GM18873 (cell line): ENCODE measurements at regions not wholly inside any gene's neighbourhood (a gene's known extent, or its start where the extent isn't known, plus 50 kb on each side); places are given as distances from the start of the nearest gene placed in this dataset.
"Not testable (repeated sequence)": the region's sequence is repeated elsewhere in the genome, so short reads cannot be mapped to it uniquely, and the experiment has no call there.

Experiments used
- ATAC-seq: cut with Tn5 transposase; IDR thresholded peaks from one replicate; pipeline ENCODE4 v1.9.1; 2021; ENCODE audit warnings: mild to moderate bottlenecking, moderate library complexity, moderate number of reproducible peaks; ENCODE audit not compliant: unreplicated experiment, low FRiP score

DNA sequence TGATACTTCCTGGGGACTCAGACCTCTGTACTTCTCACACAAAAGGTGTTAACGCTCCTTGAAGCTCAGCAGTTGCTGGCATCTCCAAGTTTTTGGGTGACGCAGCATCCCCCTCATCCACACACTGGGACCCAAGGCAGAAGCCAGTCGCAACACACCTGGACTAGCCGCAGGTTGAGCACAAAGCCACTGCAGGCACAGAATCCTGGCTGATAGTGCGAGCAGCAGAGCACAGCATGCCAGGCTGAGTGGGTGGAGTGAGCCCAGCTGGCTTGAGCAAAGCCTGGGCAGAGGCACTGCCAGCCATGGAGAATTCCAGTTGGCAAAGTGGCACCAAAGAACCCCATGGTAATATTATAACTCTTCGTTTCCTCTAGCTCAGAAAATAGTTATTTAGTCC, 873.2 kb upstream of the NDST4 start:
- no peak for ATAC-seq

DNA sequence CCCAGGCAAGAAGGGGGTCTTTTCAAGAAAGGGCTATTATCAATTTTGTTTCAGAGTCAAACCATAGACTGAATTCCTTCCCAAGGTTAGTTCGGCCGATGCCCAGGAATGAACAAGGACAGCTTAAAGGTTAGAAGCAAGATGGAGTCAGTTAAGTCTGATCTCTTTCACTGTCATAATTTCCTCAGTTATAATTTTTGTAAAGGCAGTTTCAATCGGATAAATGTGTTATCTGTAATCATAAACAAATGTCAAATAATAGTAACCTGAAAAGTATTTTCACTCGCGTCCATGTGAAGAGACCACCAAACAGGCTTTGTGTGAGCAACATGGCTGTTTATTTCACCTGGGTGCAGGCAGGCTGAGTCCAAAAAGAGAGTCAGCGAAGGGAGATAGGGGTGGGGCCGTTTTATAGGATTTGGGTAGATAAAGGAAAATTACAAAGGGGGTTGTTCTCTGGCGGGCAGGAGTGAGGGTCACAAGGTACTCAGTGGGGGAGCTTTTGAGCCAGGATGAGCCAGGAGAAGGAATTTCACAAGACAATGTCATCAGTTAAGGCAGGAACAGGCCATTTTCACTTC, 862.1 kb upstream of the NDST4 start:
- not testable (repeated sequence) for ATAC-seq

DNA sequence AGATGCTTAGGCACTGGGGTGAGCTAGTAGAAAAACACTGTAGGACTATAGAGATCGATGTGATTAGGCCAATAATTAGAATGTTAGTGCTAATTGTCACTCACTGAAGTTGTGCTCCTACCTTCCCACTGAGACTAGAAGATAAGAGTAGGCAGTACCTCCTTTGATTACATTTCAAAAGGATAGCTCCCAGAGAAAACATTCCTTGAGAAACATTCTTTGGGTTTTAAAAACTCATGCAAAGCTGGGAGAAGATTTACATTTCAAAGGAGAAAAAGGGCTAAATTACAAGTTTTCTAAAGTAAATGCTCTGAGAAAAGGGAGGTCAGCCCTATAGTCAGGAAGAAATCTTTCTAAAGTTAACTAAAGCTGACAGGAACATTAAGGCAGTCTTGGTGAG, 860.3 kb upstream of the NDST4 start:
- no peak for ATAC-seq

DNA sequence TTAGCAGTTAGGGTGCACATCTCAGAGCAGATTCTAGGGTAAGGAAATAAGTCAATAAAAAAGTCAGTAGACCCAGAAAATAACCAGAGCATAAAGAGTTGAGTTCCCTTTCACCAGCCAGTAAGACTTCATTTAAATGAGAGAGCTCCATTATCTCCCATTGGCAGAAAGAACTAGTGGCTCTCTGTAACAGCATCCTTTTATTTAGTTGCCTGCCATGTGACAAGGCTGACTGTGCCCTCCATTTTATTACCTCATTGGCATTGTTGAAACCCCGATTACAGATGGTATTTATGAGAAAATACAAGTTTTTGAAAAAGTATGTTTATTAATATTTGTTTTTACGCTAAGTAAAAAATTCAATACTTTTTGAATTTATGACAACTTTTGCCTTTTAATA, 859.5 kb upstream of the NDST4 start:
- ATAC-seq = no peak

DNA sequence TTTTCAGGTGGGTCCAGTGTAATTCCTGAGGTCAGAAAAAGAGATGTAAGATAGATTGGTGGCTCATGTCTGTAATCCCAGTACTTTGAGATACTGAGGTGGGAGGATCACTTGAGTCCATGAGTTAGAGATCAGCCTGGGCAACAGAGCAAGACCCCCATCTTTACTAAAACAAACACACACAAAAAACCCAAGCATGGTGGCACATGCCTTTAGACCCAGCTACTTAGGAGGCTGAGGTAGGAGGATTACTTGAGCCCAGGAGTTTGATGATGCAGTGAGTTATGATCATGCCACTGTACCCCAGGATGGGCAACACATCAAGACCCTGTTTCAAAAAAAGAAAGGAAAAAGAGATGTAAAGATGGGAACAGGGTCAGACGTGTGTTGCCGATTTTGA, 857.4 kb upstream of the NDST4 start:
- no peak for ATAC-seq

DNA sequence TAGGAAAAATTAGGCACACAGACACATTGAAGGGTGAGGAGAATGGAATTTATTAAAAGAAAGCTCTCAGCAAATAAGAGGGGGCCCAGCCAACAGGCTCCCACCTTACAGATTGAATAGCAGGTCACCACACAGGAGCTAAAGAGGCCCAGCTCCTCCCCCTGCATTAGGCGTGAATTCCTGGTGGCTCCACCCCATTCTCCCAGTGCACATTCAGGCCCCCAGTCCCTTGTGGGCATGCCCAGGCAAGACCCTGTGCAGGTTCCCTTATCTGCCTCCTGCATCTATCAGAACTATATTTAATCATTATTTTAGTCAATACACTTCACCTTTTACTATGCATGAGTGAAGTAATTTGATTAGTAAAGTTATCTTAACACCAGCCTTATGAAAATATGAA, 856.3 kb upstream of the NDST4 start:
- ATAC-seq = no peak

DNA sequence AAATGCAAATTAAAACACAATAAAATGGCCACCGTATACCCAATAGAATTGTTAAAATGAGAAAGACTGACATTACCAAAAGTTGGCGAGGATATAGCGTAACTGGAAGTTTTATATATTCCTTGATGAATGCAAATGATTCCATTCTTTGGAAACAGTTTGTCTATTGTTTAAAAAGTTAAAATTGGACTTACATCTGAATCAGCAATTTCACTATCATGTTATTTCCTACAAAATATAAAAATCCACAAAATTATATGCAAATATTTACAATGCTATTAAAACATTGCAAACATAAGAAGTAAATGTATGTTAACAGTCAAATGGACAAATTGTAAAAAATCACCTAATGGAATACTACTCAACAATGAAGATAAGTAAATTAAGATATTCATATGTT, 852.2 kb upstream of the NDST4 start:
- ATAC-seq = no peak

DNA sequence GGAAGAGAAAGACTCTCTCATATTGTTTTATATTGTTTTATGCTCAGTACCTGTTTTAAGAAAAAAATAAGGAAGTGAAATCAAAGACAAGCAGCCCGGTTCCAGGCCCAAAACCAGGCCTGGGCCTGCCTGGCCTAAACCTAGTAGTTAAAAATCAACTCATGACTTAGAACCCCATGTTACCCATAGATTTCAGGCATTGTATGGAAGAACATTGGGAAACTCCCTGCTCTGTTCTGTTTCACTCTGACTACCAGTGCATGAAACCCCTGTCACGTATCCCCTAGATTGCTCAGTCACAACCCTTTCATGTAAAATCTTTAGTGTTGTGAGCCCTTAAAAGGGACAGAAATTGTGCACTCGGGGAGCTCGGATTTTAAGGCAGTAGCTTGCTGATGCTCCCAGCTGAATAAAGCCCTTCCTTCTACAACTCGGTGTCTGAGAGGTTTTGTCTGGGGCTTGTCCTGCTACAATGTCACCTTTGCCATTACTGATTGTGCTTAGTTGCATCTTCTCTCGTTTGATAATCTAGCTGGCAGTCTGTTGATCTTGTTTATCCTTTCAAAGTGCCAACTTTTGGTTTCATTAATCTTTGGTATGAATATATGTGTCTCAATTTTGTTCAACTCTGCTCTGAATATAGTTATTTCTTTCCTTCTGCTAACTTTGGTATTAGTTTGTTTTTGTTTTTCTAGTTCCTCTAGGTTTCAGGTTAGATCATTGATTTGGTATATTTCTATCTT, 842.8 kb upstream of the NDST4 start:
- ATAC-seq = not testable (repeated sequence)

DNA sequence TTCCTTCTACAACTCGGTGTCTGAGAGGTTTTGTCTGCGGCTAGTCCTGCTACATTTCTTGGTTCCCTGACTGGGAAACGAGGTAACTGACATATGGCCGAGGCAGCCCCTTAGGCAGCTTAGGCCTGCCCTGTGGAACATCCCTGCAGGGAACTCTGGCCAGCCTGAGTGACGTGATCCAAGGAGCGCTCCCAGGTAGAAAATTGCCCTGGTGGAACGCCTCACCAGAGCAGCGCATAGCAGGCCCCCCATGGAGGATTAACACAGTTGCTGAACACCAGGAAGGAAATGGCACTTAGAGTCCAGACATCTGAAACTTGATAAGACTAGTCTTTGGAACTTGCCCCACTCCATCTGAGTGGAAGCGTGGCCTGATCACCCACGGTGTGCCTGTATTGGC, 837.4 kb upstream of the NDST4 start:
- no peak for ATAC-seq

DNA sequence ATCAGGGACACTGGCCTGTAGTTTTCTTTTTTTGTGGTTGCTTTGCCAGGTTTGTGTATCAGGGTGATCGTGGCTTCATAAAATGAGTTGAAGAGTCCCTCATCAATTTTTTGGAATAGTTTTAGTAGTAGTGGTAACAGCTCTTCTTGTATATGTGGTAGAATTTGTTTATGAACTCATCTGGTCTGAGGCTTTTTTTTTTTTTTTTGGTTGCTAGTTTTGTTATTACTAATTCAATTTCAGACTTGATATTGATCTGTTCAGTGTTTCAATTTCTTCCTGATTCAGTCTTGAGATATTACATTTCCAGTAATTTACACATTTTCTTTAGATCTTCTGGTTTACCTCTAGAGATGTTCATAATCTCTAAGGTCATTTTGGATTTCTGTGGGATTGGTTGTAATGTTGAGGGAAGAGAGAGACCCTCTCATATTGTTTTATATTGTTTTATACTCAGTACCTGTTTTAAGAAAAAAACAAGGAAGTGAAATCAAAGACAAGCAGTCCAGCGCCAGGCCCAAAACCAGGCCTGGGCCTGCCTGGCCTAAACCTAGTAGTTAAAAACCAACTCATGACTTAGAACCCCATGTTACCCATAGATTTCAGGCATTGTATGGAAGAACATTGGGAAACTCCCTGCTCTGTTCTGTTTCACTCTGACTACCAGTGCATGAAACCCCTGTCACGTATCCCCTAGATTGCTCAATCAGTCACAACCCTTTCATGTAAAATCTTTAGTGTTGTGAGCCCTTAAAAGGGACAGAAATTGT, 836.7 kb upstream of the NDST4 start:
- not testable (repeated sequence) for ATAC-seq

DNA sequence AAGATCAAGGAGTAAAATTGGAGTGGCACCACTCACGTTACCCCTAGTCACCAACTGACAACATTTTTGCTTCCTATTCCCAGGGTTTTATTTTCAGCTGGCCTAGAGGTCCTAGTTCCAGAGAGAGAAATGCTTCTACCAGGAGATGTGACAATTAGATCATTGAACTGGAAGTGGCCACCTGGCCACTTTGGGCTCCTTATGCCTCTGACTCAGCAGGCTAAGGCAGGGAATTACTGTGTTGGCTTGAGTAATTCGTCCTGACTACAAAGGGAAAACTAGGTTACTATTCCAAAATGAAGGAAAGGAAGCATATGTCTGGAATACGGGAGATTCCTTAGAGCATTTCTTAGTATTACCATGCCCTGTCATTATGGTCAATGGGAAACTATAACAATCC, 831.6 kb upstream of the NDST4 start:
- ATAC-seq = no peak

DNA sequence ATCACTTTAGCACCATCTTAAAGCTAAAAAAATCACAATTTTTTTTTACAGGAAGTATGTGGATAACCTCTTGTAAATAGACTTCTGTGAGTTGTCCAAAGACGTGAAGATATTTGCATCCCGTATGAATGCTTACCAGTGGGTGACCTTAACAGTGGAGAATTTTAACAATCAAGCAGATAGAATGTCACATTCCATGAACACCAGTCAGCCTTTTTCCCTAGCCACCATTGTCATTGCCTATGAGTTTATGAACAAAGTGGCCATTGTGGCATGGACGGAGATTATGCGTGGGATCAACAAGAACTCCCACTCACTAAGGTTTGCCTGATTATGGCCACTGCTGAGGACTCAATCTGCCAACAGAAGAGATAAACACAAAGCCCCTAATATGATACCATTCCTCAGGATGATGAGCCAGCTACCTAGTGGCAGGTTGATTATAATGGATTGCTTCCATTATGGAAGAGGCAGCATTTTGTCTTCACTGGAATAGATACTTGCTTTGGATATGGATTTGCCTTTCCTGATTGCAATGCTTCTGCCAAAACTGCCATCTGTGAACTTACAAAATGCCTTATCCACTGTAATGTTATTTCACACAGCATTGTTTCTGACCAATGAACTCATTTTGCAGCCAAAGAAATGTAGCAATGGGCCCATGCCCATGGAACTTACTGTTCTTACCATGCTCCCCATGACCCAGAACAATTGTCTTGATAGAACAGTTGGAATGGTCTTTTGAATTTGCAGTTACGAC, 830.9 kb upstream of the NDST4 start:
- no peak for ATAC-seq

DNA sequence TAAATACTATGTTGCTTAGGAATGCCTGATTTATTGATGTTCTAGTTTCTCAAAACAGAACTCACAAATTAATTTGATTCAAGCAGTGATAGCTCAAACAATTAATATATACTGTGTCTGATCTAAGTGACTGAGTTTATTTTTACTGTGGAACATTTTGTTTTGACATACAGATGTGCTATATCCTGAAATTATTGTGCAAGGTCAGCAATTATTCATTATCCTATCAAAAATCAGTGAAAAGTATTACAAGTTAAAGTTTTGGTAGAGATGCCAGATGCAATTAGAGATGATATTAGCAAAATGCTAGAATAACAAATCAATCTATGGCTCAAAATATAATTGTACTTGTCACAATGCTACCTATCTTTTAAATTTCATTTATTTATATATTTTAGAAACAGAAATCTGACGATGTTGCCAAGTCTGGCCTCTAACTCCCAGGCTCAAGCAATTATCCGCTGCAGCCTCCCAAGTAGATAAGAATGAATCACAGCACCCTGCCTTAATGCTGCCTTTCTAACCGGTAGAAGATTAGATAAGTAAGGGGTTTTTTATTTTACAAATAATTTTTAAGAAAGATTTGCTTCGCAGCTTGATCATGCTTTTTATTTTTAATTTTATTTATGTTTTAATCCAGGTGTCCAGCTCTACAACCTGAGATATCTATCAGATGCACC, 825.5 kb upstream of the NDST4 start:
- ATAC-seq = no peak

DNA sequence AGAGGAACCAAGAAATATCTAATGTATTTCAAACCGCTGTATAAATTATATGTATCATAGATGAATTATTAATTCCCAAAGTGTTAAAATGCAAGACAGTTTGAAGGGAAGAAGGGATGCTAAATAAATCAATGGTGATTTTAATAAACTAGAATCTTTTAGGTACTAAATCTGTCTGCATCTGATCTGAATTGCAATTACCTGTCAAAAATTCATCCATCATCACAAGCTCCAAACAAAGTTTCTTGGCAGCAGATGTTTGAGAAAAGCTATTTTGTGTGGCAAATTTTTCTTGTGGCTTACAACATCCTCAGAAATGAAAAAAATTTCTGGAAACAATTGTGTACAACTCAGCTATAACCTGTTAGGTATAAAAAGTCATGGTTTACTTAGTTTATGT, 816.0 kb upstream of the NDST4 start:
- no peak for ATAC-seq

DNA sequence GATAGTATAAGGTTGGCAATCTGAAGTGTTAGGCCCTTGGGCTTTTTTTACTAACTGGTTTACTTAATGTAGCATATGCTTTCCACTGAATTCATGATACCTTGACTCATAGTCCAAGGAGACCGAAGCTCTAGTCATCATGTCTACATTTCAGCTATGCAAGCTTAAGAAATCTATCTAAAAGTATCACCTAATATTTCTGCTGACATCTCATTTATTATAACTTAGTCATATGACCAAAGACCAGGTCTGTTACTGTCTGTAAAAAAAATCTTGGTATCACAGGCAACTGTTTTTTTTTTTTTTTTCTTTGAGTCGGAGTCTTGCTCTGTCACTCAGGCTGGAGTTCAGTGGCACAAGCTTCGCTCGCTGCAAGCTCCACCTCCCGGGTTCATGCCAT, 814.0 kb upstream of the NDST4 start:
- no peak for ATAC-seq

DNA sequence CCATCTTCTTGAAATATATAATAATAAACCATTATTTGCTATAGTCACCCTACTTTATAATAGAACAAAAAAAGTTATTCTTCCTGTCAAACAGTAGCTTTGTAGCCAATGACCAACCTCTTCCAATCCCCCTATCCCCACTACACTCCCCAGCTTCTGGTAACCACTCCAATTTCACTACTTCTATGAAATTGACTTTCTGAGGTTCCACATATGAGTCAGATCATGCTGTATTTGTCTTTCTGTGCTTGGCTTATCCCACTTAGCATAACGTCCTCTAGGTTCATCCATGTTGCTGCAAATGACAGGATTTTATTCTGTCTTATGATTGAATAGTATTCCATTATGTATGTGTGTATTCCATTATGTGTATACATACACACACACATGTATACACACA, 809.7 kb upstream of the NDST4 start:
- no peak for ATAC-seq

DNA sequence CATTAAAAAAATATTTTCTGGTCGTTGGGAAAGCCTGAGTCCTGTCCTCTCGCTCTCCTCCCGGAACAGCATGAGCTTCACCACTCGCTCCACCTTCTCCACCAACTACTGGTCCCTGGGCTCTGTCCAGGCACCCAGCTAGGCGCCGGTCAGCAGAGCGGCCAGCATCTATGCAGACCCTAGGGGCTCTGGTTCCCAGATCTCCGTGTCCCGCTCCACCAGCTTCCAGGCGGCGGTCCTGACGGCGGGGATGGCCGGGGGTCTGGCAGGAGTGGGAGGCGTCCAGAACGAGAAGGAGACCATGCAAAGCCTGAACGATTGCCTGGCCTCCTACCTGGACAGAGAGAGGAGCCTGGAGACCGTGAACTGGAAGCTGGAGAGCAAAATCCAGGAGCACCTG, 807.2 kb upstream of the NDST4 start:
- ATAC-seq = no peak

DNA sequence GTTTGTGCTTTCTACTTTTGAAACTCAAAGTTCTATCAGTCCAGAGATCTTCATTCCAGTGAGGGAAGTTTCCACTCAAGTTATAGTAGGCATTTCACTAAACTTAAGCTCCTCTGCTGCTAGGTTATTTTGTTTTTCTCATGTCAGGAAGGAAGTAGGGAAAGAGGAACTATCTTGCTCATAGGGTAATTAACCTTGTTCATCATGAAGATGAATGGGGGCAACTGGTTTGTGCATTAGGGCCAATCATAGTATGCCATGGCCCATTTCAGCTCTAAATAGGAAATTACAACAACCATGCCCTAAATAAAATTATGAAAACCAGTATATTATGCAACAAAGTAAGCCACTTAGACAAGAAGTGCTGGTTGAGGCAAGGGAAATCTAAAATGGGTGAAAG, 804.7 kb upstream of the NDST4 start:
- no peak for ATAC-seq

DNA sequence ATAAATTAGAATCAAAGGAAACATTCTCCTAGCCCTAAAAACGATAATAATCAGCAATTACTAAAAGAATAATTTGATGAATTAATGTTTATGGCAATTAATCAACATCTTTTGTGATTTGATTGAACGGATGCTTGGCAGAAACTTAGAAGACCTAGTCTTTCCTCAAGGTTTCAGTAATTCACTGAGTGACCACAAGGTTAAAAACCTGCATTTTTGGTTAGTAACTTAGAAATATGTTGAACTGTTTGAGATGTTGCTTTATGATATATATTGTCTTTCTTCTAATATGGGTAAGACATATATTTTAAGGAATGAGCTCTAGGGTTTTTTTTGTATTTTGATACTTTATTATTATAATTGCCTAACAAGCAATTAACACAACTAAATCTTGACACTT, 793.0 kb upstream of the NDST4 start:
- ATAC-seq = no peak

DNA sequence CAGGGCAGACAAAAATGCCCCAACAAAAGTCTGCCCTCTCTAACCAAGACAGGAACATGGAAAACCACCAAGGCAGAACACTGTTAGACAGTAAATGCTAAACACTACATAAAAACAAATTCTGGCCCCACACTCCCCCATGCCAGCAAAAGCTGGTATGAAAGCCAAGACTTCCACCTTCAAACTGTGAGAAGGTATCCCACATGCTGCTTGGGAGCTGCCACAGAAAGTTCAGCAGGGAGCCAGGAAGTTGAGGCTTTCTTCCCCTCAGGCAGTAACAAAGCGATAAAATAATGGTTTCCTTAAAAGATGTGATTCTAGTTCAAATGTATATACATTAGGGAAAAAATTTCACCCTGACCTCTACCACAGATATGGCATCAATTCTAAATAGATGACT, 770.4 kb upstream of the NDST4 start:
- no peak for ATAC-seq

DNA sequence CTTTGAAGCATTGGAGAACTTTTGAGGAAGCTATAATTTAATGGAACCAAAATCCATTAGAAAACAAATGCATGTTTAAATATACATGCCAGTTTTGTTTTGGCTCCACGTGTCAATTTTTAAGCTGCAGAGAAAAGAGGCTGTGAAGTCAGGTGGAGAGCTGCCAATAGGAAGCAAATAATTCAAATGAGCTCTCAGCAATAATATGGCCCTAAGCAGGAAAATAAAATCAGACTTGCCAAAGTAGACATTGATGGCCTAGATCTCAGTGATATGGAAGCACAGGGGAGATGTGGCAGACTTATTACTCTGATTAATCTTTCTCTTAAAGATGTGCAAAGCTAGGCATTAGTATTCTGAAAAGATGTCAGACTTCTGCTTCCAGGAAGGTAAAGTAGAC, 769.8 kb upstream of the NDST4 start:
- no peak for ATAC-seq
